Right lobe of liver (tissue), 4 donors: ENCODE measurements at regions not wholly inside any gene's neighbourhood (a gene's known extent, or its start where the extent isn't known, plus 50 kb on each side); places are given as distances from the start of the nearest gene placed in this dataset.

Source experiments
- CTCF ChIP-seq, 4 donors: fragments of 200-600 bp in 3 of 4; fragments of 450-650 bp in 1 of 4; IDR thresholded peaks; one replicate each; pipeline versions ENCODE4 v1.5.1 to v1.8.0; 2016 to 2022; ENCODE audit warnings: antibody characterized with exemption in 4 of 4, mild to moderate bottlenecking in 2 of 4
- POLR2A ChIP-seq: fragments of 450-650 bp; IDR thresholded peaks from one replicate; pipeline ENCODE4 v1.6.1; 2017; ENCODE audit warnings: antibody characterized with exemption, mild to moderate bottlenecking
- donor health status: DM: no; HTN: no; CAD: no.
- donor health status: DM: no; HTN: no; CAD: no.
- donor health status: DM: no; HTN: yes; CAD: no.

- TF ChIP-seq CTCF (IDR thresholded peaks at IDR 0.05) (no peak), POLR2A (no peak)
Observed at GRCh38 chrX:104319346-104319745, 64.6 kb upstream of the ESX1 start.
